ENCODE measurements at regions not wholly inside any gene's neighbourhood (a gene's known extent, or its start where the extent isn't known, plus 50 kb on each side); places are given as distances from the start of the nearest gene placed in this dataset.
"Not testable (repeated sequence)": the region's sequence is repeated elsewhere in the genome, so short reads cannot be mapped to it uniquely, and the experiment has no call there.

DNA sequence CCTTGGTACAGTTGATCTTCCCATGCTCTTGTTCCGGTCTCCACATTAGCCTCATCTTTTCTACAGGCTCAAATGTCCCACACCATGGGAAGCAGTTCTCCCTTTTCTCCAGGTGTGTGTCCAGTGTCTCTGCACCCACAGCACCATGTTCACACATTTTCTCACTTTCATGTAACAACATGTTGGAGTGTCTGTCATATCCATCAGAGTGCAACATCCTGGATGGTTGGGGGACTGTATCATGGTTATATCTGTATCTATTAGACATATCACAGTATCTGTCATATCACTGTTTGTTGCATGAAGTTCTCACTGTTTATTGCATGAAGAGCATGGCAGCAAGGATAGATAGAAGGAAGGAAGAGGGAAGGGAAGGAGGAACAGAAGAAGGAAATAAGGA is 635.6 kb downstream of the EPM2A start:
- WGBS = 100% methylated on average over 1 of the region's 1 CpG
- Histone ChIP-seq H3K4me1 (no peaks in the 10 kb centered on the region), H3K27ac (no peak overlapping the region), H3K36me3 (no peaks in the 10 kb centered on the region), H3K9me3 (no peaks in the 10 kb centered on the region), H3K4me3 (no peak overlapping the region), H3K27me3 (no peaks in the 10 kb centered on the region)
- DNase-seq (ENCODE audit: low spot score in 2 of 2) = no peak
- no peak for TF ChIP-seq POLR2A (IDR thresholded peaks at IDR 0.05)
- TF ChIP-seq POLR2AphosphoS5 (IDR thresholded peaks at IDR 0.05) = no peak
- TF ChIP-seq, protein P1, sequence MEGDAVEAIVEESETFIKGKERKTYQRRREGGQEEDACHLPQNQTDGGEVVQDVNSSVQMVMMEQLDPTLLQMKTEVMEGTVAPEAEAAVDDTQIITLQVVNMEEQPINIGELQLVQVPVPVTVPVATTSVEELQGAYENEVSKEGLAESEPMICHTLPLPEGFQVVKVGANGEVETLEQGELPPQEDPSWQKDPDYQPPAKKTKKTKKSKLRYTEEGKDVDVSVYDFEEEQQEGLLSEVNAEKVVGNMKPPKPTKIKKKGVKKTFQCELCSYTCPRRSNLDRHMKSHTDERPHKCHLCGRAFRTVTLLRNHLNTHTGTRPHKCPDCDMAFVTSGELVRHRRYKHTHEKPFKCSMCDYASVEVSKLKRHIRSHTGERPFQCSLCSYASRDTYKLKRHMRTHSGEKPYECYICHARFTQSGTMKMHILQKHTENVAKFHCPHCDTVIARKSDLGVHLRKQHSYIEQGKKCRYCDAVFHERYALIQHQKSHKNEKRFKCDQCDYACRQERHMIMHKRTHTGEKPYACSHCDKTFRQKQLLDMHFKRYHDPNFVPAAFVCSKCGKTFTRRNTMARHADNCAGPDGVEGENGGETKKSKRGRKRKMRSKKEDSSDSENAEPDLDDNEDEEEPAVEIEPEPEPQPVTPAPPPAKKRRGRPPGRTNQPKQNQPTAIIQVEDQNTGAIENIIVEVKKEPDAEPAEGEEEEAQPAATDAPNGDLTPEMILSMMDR (IDR thresholded peaks at IDR 0.05) = no peak
- no peak for TF ChIP-seq EP300 (IDR thresholded peaks at IDR 0.05)

DNA sequence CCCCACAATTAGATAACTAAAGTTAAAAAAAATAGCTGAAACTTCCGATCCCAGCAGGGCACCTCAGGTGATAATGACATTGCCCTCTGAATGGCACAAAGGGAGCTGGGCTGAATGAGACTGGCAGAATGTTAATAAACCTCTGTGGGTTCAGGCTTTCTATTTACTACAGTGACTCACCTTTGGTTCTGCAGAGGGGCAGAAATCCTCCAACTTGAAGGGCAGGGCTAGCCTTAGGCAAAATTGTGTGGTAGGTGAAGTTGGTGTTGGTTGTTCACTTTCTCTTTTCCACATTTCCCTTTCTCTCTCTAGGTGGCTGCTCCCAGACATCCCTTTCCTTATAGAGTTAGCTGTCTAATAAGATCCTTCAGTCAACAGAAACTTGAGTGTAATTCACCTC is 625.2 kb downstream of the EPM2A start:
- 68% methylated on average over 1 of the region's 1 CpG for WGBS

DNA sequence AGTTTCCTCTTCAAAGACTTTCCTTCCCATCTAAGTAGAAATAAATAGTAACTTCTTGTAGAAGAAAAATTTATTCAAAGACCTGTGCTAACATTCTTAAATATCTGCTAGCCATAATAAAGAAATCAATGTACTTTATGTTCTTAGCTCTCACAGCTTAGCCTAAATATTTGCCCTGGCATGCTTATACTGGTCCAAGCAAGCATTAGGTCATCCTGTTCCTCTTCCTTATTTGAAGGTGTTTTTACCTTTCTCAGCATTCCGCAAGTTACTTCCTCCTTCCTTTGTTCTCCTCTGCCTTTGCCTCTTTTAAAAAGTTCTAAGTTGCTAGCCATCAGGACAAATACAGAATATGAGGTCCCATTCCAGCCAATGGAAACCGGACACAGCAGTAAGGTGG is 623.9 kb downstream of the EPM2A start:
- not testable (repeated sequence) for H3K4me1 ChIP-seq; H3K9me3 ChIP-seq; H3K27me3 ChIP-seq; H3K4me3 ChIP-seq; H3K36me3 ChIP-seq; H3K27ac ChIP-seq; DNase-seq (ENCODE audit: low spot score in 2 of 2)
- 81% methylated on average over 2 of the region's 2 CpGs for WGBS

More for the DNA sequence above, 625.2 kb downstream of the EPM2A start:
- no peak overlapping the region for H3K27ac ChIP-seq
- no peak overlapping the region for H3K4me3 ChIP-seq
- no peaks in the 10 kb centered on the region for H3K27me3 ChIP-seq
- no peaks in the 10 kb centered on the region for H3K4me1 ChIP-seq
- H3K9me3 ChIP-seq = no peaks in the 10 kb centered on the region
- TF ChIP-seq, protein P1 (IDR thresholded peaks at IDR 0.05) = no peak
- TF ChIP-seq POLR2A (IDR thresholded peaks at IDR 0.05) (no peak), EP300 (IDR thresholded peaks at IDR 0.05) (no peak), POLR2AphosphoS5 (IDR thresholded peaks at IDR 0.05) (no peak)
- no peak for DNase-seq (ENCODE audit: low spot score in 2 of 2)
- no peaks in the 10 kb centered on the region for H3K36me3 ChIP-seq

DNA sequence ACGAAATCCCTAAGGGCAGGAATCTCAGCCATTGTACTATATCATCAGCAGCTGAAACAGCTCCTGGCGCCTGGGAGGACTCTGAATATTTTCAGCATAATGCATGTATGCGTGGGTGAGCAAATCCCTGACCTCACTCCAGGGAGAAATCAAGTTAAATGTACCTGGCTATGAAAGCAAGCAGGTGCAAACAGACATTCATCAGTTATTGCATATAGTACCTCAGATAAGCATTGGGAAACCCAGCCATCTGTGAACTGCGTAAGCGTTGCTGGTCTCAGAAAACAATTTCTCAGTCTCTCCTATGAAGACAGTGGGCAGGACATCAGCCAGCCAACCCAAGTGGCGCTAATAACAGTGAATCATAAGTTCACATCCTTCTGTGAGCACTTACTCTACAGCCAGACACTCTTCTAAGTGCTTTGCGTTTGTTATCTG is 622.6 kb downstream of the EPM2A start:
- H3K27me3 ChIP-seq = no peaks in the 10 kb centered on the region
- H3K36me3 ChIP-seq = no peaks in the 10 kb centered on the region
- TF ChIP-seq, protein P1 (IDR thresholded peaks at IDR 0.05) = no peak
- TF ChIP-seq POLR2AphosphoS5 (IDR thresholded peaks at IDR 0.05) = no peak
- TF ChIP-seq POLR2A (IDR thresholded peaks at IDR 0.05) = no peak
- TF ChIP-seq EP300 (IDR thresholded peaks at IDR 0.05) = no peak
- WGBS = 84% methylated on average over 7 of the region's 7 CpGs
- DNase-seq (ENCODE audit: low spot score in 2 of 2) = no peak
- no peak overlapping the region for H3K27ac ChIP-seq
- H3K9me3 ChIP-seq = no peaks in the 10 kb centered on the region
- H3K4me1 ChIP-seq = no peaks in the 10 kb centered on the region
- H3K4me3 ChIP-seq = no peak overlapping the region

DNA sequence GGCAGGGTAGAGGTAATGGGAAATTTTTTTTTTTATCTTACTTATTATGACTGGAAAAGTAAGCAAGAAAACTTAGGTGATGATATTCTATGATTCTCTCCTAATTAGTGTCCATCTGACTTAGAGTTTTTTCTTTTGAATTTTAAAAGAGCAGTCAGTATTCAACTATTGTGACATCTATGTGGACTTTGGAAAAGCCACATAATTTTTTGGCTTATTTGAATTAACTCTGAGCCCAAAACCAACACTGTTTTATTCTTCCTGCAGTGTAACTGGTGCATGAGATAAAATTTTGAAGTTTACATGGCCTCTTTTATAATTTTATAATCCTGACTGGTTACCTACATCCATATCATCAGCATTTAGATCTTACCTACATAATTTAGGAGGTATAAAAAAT is 619.7 kb downstream of the EPM2A start:
- Histone ChIP-seq H3K27me3 (no peaks in the 10 kb centered on the region), H3K4me1 (no peaks in the 10 kb centered on the region), H3K36me3 (no peaks in the 10 kb centered on the region), H3K27ac (no peak overlapping the region), H3K9me3 (no peaks in the 10 kb centered on the region), H3K4me3 (no peak overlapping the region)
- TF ChIP-seq POLR2AphosphoS5 (IDR thresholded peaks at IDR 0.05) (no peak), EP300 (IDR thresholded peaks at IDR 0.05) (no peak), POLR2A (IDR thresholded peaks at IDR 0.05) (no peak)
- TF ChIP-seq, protein P1 (IDR thresholded peaks at IDR 0.05) = no peak
- no peak for DNase-seq (ENCODE audit: low spot score in 2 of 2)

DNA sequence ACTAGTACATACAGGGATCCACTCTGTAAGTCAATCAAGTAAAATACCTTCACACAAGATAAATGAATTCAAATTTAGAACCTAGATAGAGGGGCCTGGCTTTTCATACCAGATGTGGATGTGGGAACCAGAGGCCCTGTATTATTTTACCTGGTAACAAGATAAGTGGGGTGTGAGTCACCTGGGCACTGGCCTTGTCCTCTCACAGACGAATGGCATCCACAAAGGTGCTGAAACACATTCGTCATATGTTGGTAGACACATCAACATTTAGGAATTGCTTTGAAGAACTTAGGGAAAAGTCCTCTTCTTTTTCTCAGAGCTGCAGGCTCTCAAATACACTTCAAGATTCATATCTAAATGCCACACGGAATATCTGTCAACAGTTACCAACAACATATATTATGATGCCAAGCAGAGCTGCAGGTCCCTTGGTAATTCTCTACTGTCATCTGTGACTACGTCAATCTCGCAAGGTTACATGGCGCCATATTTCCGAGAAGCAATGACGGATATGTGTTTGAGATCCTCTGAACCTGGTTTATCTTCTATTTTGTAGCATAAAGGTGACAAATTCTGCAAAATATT is 618.6 kb downstream of the EPM2A start:
- H3K4me1 ChIP-seq = no peaks in the 10 kb centered on the region
- H3K36me3 ChIP-seq = no peaks in the 10 kb centered on the region
- H3K4me3 ChIP-seq = no peak overlapping the region
- 84% methylated on average over 8 of the region's 8 CpGs for WGBS
- no peak for DNase-seq (ENCODE audit: low spot score in 2 of 2)
- no peaks in the 10 kb centered on the region for H3K9me3 ChIP-seq
- H3K27me3 ChIP-seq = no peaks in the 10 kb centered on the region
- no peak overlapping the region for H3K27ac ChIP-seq
- TF ChIP-seq EP300 (IDR thresholded peaks at IDR 0.05) (no peak), POLR2A (IDR thresholded peaks at IDR 0.05) (no peak), POLR2AphosphoS5 (IDR thresholded peaks at IDR 0.05) (no peak)
- TF ChIP-seq, protein P1 (IDR thresholded peaks at IDR 0.05) = no peak

Measured in suprapubic skin (tissue), 4 donors.